PC-9 (cell line): ENCODE measurements at regions not wholly inside any gene's neighbourhood (a gene's known extent, or its start where the extent isn't known, plus 50 kb on each side); places are given as distances from the start of the nearest gene placed in this dataset.

ENCODE experiments used
- EZH2 ChIP-seq: fragments of 200-600 bp; sonication (generic); IDR thresholded peaks from 2 replicates; pipeline ENCODE4 v1.8.0; 2017; ENCODE audit warnings: antibody characterized with exemption, low read depth
- TF ChIP-seq, protein P1 (sequence below): fragments of 200-600 bp; sonication (generic); conservative IDR thresholded peaks from 2 replicates; pipeline ENCODE4 v1.6.1; 2017; ENCODE audit warnings: mixed run types, antibody characterized with exemption, mild to moderate bottlenecking, moderate library complexity

DNA sequence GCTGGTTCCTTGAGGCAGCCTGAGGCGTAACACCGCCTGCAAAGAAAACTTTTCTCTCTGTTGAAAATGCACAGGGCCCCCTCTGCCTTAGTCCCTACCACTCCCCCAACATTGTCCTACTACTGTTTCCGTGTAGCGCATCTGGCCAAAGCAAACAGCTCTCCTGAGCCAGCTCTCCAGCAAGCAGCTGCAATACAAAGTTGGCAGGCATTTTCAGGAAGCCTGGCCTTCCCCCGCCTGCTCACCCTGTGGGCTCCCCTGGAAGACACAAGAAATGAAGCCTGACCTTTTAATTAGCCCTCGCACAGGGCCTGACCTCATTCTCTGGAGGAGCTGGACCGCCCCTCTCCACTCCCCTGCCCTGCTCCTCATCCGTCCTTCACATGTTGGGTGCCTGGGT is 66.7 kb downstream of the SOX9 start:
- no peak for TF ChIP-seq EZH2
- TF ChIP-seq, protein P1, sequence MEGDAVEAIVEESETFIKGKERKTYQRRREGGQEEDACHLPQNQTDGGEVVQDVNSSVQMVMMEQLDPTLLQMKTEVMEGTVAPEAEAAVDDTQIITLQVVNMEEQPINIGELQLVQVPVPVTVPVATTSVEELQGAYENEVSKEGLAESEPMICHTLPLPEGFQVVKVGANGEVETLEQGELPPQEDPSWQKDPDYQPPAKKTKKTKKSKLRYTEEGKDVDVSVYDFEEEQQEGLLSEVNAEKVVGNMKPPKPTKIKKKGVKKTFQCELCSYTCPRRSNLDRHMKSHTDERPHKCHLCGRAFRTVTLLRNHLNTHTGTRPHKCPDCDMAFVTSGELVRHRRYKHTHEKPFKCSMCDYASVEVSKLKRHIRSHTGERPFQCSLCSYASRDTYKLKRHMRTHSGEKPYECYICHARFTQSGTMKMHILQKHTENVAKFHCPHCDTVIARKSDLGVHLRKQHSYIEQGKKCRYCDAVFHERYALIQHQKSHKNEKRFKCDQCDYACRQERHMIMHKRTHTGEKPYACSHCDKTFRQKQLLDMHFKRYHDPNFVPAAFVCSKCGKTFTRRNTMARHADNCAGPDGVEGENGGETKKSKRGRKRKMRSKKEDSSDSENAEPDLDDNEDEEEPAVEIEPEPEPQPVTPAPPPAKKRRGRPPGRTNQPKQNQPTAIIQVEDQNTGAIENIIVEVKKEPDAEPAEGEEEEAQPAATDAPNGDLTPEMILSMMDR: no peak
